ENCODE measurements at regions not wholly inside any gene's neighbourhood (a gene's known extent, or its start where the extent isn't known, plus 50 kb on each side); places are given as distances from the start of the nearest gene placed in this dataset.

DNA sequence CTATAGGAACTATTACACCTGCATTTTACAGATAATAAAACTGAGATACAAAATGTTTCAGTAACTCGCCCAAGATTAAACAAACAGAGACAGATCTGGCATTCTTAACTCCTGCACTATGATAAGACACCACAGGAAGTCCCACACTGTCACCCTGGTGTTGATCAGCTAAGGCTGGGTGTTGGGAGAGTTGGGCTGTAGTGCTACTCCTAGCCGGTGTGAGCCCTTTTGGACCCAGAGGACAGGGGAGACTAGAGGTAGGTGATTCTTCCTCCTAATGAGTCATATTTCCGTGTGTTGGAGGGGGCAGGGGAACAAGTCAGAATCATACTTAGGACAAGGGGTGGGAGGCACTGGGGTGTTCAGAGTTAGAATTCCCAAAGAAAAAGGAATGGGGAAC lies 353.2 kb upstream of the TENM4 start:
- H3K4me3 ChIP-seq (ENCODE audit: low read length), result no peak overlapping the region
- TF ChIP-seq, protein P1, sequence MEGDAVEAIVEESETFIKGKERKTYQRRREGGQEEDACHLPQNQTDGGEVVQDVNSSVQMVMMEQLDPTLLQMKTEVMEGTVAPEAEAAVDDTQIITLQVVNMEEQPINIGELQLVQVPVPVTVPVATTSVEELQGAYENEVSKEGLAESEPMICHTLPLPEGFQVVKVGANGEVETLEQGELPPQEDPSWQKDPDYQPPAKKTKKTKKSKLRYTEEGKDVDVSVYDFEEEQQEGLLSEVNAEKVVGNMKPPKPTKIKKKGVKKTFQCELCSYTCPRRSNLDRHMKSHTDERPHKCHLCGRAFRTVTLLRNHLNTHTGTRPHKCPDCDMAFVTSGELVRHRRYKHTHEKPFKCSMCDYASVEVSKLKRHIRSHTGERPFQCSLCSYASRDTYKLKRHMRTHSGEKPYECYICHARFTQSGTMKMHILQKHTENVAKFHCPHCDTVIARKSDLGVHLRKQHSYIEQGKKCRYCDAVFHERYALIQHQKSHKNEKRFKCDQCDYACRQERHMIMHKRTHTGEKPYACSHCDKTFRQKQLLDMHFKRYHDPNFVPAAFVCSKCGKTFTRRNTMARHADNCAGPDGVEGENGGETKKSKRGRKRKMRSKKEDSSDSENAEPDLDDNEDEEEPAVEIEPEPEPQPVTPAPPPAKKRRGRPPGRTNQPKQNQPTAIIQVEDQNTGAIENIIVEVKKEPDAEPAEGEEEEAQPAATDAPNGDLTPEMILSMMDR (conservative IDR thresholded peaks at IDR 0.05; ENCODE audit: low read length), result no peak
- no peak for DNase-seq (ENCODE audit: low read depth)

DNA sequence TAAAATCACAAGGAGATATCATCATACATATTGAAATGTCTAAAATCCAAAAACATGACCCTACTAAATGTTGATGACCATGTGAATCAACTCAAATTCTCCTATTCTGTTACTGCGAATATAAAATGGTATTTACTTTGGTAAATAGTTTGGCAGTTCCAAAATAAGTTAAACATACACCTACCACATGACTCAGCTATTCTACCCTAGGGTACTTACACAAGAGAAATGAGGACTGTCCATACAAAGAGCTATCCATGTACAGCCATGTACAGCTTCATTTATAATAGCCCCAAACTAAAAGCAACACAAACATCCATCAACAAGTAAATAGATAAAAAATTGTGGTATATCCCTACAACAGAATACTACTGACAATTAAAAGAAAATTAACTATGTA lies 346.1 kb upstream of the TENM4 start:
- TF ChIP-seq, protein P1 (conservative IDR thresholded peaks at IDR 0.05; ENCODE audit: low read length), result no peak
- no peak overlapping the region for H3K4me3 ChIP-seq (ENCODE audit: low read length)
- no peak for DNase-seq (ENCODE audit: low read depth)

DNA sequence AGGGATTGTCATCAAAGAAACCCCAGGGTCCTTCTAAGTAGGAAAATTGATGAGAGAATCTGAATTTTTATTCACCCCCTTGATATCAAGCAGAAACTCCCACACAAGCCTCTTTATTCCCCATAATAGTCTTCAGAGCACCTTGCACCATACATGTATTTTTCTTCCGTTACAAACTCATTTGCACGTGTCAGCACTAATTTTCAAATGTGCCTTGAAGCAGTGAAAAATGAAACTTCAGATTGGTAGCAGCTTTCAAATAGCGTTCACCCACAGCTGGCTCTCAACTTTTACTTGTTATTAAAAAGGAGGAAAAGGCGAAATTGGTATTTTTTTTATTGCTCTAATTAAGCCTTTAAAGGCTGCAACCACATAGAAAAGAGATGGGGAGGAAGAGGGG lies 343.0 kb upstream of the TENM4 start:
- no peak overlapping the region for H3K4me3 ChIP-seq (ENCODE audit: low read length)
- TF ChIP-seq, protein P1 (conservative IDR thresholded peaks at IDR 0.05; ENCODE audit: low read length), result no peak
- DNase-seq (ENCODE audit: low read depth), result no peak

DNA sequence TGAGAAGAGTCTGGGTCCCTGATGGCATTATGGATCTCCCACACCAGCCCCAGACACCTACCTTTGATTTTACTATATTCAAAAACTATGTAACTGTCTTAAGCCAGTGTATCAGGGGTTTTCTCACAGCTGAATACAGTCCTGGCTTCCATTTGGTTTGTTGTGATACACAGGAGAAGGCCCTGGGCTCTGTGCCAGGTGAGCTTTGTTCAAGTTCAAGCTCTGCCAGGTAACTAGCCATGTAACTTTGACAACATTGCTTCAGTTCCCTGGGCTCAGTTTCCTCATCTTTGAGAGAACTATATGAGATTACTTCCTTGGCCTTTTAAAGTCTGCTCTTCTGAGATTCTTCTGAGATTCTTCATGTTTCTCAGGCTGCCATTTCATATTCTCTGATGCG lies 327.5 kb upstream of the TENM4 start:
- TF ChIP-seq, protein P1 (conservative IDR thresholded peaks at IDR 0.05; ENCODE audit: low read length), result no peak
- no peak for DNase-seq (ENCODE audit: low read depth)
- H3K4me3 ChIP-seq (ENCODE audit: low read length), result no peak overlapping the region

DNA sequence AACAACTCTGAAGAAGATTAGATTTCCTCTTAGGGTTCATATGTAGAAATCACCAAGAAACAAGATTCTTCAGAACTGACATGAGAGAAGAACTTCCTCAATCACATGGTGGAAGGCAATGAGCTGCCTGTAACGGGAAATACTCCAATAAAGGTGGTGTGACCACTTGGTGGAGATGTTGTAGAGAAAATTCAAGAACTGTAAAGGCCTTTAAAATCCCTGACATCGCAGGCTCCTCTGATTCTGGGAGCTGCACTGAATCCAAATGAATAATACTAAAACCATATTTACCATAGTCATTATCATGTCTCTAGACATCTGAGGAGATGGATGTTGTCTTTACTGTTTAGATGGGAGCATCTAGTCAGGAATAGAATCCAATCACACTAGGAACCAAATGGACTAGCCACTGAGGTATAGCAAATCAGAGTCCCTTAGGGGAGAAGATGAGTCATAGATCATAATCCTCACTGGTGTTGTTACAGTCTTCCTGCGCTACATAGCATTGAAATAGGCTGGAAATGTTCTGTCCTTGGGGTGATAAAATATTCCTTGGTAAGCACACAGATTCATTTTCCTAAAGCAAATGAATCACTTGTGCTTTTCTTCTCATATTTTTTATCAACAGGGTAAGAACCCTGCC lies 321.6 kb upstream of the TENM4 start:
- TF ChIP-seq, protein P1 (conservative IDR thresholded peaks at IDR 0.05; ENCODE audit: low read length), result no peak
- H3K4me3 ChIP-seq (ENCODE audit: low read length), result no peak overlapping the region
- DNase-seq (ENCODE audit: low read depth), result no peak

DNA sequence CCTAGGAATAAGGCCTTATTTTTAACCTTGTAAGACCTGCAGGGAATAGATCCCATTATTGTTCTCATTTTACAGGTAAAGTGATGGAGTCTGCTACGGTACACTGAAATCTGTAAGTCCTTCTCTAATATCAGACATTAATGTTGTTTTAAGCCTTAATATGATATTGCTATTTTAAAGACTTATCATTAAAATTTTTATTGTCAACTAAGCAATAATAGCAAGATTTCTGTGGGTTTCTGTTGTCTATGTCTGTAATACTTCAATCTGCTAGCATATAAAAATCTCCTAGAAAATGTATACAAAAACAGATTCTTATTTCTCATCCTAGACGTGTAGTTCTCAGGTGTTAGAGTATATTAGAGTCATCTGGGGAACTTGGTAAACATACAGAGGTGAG lies 317.5 kb upstream of the TENM4 start:
- TF ChIP-seq, protein P1 (conservative IDR thresholded peaks at IDR 0.05; ENCODE audit: low read length), result no peak
- no peak for DNase-seq (ENCODE audit: low read depth)

DNA sequence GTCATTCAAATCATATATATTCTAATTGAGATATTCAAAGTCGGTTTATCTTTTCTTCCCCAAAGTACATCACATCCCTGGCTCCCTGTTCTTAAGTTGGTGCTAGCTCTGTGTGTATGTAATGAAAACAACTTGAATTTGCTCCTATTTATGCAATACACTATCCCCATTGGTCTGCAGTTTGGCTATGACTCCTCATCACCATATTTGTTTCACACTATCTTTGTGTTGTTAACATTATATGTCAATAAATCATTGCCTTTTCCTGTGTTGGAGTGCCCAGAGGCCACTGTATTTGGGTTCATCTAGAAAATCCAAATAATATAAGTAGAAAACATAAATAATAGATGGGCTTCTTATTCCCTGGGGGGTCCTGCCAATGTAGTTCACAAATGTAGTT lies 306.6 kb upstream of the TENM4 start:
- no peak overlapping the region for H3K4me3 ChIP-seq (ENCODE audit: low read length)
- DNase-seq (ENCODE audit: low read depth), result no peak
- TF ChIP-seq, protein P1 (conservative IDR thresholded peaks at IDR 0.05; ENCODE audit: low read length), result no peak

More for the DNA sequence above, 317.5 kb upstream of the TENM4 start:
- no peak overlapping the region for H3K4me3 ChIP-seq (ENCODE audit: low read length)
